HUES64 (cell line): ENCODE measurements at regions not wholly inside any gene's neighbourhood (a gene's known extent, or its start where the extent isn't known, plus 50 kb on each side); places are given as distances from the start of the nearest gene placed in this dataset.
"Not testable (repeated sequence)": the region's sequence is repeated elsewhere in the genome, so short reads cannot be mapped to it uniquely, and the experiment has no call there.

Source experiments
- H3K27ac ChIP-seq: 2 replicates; pipeline ENCODE4 v1.7.0; 2013; ENCODE audit warnings: low read depth, low read length, inconsistent platforms
- H3K27me3 ChIP-seq: 2 replicates; pipeline ENCODE4 v1.6.1; 2013; ENCODE audit warnings: mild to moderate bottlenecking, low read length; ENCODE audit not compliant: insufficient read depth
- H3K36me3 ChIP-seq: 2 replicates; pipeline ENCODE4 v1.6.1; 2013; ENCODE audit warnings: mild to moderate bottlenecking, low read length; ENCODE audit not compliant: insufficient read depth
- H3K4me1 ChIP-seq: 2 replicates; pipeline ENCODE4 v1.6.1; 2013; ENCODE audit warnings: mild to moderate bottlenecking, low read length, moderate library complexity; ENCODE audit not compliant: insufficient read depth
- H3K4me3 ChIP-seq: 2 replicates; pipeline ENCODE4 v1.5.1; 2013; ENCODE audit warnings: mild to moderate bottlenecking, low read length, moderate library complexity
- H3K9ac ChIP-seq: 2 replicates; pipeline ENCODE4 v1.6.1; 2013; ENCODE audit warnings: mild to moderate bottlenecking, low read depth, low read length
- H3K9me3 ChIP-seq: 2 replicates; pipeline ENCODE4 v1.6.1; 2013; ENCODE audit warnings: low read depth, low read length; ENCODE audit not compliant: insufficient read depth
- WGBS: fragments of 150-250, 120-280 bp; methylation state at CpG from one replicate; pipeline ENCODE4 v1.1.7; 2013; ENCODE audit warnings: missing lambda C conversion rate; 5-methylcytosine and 5-hydroxymethylcytosine counted together

- Histone ChIP-seq H3K9me3 (no peaks in the 10 kb centered on the region), H3K9ac (no peak overlapping the region), H3K4me3 (no peak overlapping the region), H3K27me3 (no peaks in the 10 kb centered on the region), H3K27ac (no peak overlapping the region), H3K36me3 (no peaks in the 10 kb centered on the region), H3K4me1 (no peaks in the 10 kb centered on the region)
- no CpG with 5 or more reads among the region's 1 CpG for WGBS
Observed at GRCh38 chr9:30035761-30036160, 2348.7 kb upstream of the ACO1 start.

DNA sequence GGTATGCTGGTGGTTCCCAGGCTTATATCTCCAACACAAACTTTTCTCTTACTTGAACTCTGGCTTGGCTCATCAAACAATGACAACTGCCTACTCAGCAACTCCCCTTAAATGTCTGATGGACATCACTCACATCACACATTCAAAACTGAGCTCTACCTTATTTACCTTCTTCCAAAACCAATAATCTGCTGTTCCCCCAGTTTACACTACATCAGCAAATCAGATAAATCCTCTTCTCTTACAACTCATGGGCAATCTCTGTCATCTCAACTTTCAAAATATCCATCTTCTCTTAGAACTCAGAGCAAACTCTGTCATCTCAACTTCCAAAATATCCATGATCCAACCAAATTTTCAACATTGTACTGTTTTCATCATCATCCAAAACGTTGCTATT lies 2347.9 kb upstream of the ACO1 start:
- 86% methylated on average over 1 of the region's 1 CpG for WGBS
- no peak overlapping the region for H3K27ac ChIP-seq
- H3K27me3 ChIP-seq: no peaks in the 10 kb centered on the region
- no peak overlapping the region for H3K9ac ChIP-seq
- no peaks in the 10 kb centered on the region for H3K4me1 ChIP-seq
- H3K9me3 ChIP-seq: no peaks in the 10 kb centered on the region
- H3K4me3 ChIP-seq: no peak overlapping the region
- no peaks in the 10 kb centered on the region for H3K36me3 ChIP-seq

DNA sequence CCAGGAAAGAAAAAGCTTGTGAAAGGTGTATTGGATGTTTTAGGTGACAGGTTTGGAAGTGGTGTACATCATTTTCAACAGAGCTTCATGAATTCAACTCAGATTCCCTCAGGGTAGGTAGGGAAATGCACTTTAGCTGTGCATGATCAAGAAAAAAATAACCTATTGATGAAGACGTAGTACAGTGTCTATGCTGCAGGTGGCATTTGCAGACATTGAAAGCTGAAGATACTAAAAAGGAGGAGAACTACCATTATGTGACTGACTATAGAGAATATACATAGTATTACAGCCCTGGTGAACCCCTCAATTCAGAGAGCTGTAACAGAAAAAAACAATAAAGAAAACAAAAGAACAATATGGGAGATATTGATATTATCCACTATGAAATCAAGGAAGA lies 2344.7 kb upstream of the ACO1 start:
- H3K36me3 ChIP-seq: no peaks in the 10 kb centered on the region
- H3K4me3 ChIP-seq: no peak overlapping the region
- 82% methylated on average over 1 of the region's 1 CpG for WGBS
- no peaks in the 10 kb centered on the region for H3K4me1 ChIP-seq
- no peaks in the 10 kb centered on the region for H3K27me3 ChIP-seq
- H3K9ac ChIP-seq: no peak overlapping the region
- no peaks in the 10 kb centered on the region for H3K9me3 ChIP-seq
- H3K27ac ChIP-seq: no peak overlapping the region

- Histone ChIP-seq H3K9ac (no peak overlapping the region), H3K36me3 (no peaks in the 10 kb centered on the region), H3K27ac (no peak overlapping the region), H3K4me3 (no peak overlapping the region), H3K9me3 (no peaks in the 10 kb centered on the region), H3K27me3 (no peaks in the 10 kb centered on the region), H3K4me1 (no peaks in the 10 kb centered on the region)
- 88% methylated on average over 8 of the region's 8 CpGs for WGBS
Observed at GRCh38 chr9:30048396-30048795, 2336.0 kb upstream of the ACO1 start.

DNA sequence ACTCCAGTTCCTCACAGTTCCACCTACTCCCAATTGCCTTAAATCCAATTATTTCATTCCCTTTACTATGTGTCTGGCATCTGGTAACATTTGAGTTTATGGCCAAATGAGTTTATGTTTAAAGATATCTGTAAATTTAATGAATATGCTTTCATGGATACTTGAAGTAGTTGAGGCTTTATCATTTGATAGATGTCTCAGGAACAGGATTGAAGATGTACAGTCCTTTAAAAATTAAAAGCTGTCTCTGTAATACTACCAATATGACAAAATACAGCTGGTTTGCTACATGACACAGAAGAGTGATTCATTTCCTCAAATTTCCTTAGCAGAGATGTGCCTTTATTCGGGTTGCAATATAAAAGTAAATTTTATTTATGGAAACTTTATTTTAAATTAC lies 2326.0 kb upstream of the ACO1 start:
- Histone ChIP-seq H3K27me3 (no peaks in the 10 kb centered on the region), H3K9ac (no peak overlapping the region), H3K4me3 (no peak overlapping the region), H3K4me1 (no peaks in the 10 kb centered on the region), H3K9me3 (no peaks in the 10 kb centered on the region), H3K36me3 (no peaks in the 10 kb centered on the region), H3K27ac (no peak overlapping the region)
- no CpG with 5 or more reads among the region's 1 CpG for WGBS

DNA sequence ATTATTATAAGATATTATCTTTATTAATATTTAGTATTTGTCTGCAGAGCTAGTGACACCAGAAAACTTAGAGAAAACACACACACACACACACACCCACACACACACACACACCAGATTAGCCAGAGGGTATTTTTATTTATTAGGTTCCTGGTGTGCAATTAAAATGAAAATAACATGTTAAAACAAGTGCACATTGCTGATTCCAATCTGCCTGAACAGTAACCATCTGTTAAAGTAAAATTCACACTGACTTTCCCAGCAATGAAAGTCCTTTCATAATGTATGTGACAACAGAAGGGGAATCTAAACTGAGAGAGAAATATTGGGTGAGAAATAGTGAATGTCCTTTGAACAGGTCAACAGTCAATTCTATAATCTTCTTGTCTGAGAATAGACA lies 2323.5 kb upstream of the ACO1 start:
- Histone ChIP-seq H3K9ac (no peak overlapping the region), H3K9me3 (no peaks in the 10 kb centered on the region), H3K27me3 (no peaks in the 10 kb centered on the region), H3K36me3 (no peaks in the 10 kb centered on the region), H3K4me1 (no peaks in the 10 kb centered on the region), H3K4me3 (no peak overlapping the region), H3K27ac (no peak overlapping the region)

- Histone ChIP-seq H3K4me1 (no peaks in the 10 kb centered on the region), H3K9ac (no peak overlapping the region), H3K36me3 (no peaks in the 10 kb centered on the region), H3K9me3 (no peaks in the 10 kb centered on the region), H3K27me3 (no peaks in the 10 kb centered on the region), H3K27ac (no peak overlapping the region), H3K4me3 (no peak overlapping the region)
- 81% methylated on average over 8 of the region's 8 CpGs for WGBS
Observed at GRCh38 chr9:30065888-30066287, 2318.6 kb upstream of the ACO1 start.

DNA sequence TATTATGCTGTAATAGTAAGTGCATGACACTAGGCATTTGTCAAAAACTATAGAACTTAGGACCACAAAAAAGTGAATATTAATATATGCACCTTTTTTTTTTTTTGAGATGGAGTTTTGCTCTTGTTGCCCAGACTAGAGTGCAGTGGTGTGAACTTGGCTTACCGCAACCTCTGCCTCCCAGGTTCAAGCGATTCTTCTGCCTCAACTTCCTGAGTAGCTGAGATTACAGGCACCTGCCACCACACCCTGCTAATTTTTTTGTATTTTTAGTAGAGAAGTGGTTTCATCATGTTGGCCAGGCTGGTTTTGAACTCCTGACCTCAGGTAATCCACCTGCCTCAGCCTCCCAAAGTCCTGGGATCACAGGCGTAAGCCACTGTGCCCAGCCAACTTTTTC lies 2315.2 kb upstream of the ACO1 start:
- not testable (repeated sequence) for H3K4me1 ChIP-seq, H3K4me3 ChIP-seq, H3K27me3 ChIP-seq, H3K27ac ChIP-seq, H3K9me3 ChIP-seq, H3K36me3 ChIP-seq, H3K9ac ChIP-seq
- WGBS: 97% methylated on average over 3 of the region's 3 CpGs

DNA sequence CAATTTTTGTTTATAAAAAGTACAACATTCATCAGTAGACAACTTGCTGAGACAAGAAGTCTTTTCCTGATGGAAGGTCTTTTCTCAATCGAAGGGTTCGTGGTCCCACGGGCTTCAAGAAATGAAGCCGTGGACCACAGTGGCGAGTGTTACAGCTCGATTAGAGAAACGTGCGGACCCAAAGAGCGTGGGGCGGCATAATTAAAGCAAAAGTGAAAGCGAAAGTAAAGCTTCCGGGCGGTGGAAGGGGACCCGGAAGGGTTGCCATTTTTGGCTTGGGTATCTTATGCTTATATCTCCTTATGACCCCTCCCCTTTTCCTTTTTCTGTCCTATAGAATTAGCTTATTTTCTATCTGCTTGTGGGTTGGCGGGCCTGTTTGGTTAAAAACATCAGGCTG lies 2309.4 kb upstream of the ACO1 start:
- no peak overlapping the region for H3K9ac ChIP-seq
- 0 out of 2 replicates have a peak, but pooled peaks cover 3% of the 10 kb centered on the region for H3K9me3 ChIP-seq
- H3K27me3 ChIP-seq: no peaks in the 10 kb centered on the region
- H3K36me3 ChIP-seq: no peaks in the 10 kb centered on the region
- 87% methylated on average over 15 of the region's 15 CpGs for WGBS
- no peak overlapping the region for H3K27ac ChIP-seq
- H3K4me1 ChIP-seq: no peaks in the 10 kb centered on the region
- no peak overlapping the region for H3K4me3 ChIP-seq

GRCh38 chr9:30075451-30076199 lies 2308.8 kb upstream of the ACO1 start:
- H3K36me3 ChIP-seq: no peaks in the 10 kb centered on the region
- H3K4me3 ChIP-seq: no peak overlapping the region
- no peak overlapping the region for H3K27ac ChIP-seq
- H3K9me3 ChIP-seq: 0 out of 2 replicates have a peak, but pooled peaks cover 3% of the 10 kb centered on the region
- 77% methylated on average over 3 of the region's 3 CpGs for WGBS
- H3K9ac ChIP-seq: no peak overlapping the region
- H3K27me3 ChIP-seq: no peaks in the 10 kb centered on the region
- no peaks in the 10 kb centered on the region for H3K4me1 ChIP-seq

- WGBS: 93% methylated on average over 2 of the region's 2 CpGs
- H3K27ac ChIP-seq: no peak overlapping the region
Observed at GRCh38 chr9:30078195-30078594, 2306.2 kb upstream of the ACO1 start.

DNA sequence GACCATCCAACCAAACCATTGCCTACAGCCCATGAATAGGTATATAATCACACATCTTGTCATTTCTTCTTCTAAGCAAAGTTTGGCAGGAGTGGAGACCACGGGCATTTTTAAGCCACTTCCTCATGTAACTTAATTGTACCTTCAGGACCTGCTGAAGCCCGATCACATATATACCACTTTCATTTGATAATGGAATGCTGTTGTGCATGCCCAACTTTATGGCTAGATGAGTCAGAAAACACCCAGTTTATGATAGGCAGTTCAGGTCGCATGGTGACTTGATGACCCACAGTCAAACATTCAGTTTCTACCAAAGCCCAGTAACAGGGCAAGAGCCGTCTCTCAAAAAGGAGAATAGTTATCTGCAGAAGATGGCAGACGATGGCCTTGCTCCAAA lies 2295.0 kb upstream of the ACO1 start:
- WGBS: 91% methylated on average over 5 of the region's 5 CpGs
- Histone ChIP-seq H3K4me1 (no peaks in the 10 kb centered on the region), H3K9me3 (no peaks in the 10 kb centered on the region), H3K27me3 (no peaks in the 10 kb centered on the region), H3K36me3 (no peaks in the 10 kb centered on the region), H3K9ac (no peak overlapping the region), H3K4me3 (no peak overlapping the region), H3K27ac (no peak overlapping the region)

More at GRCh38 chr9:30078195-30078594, 2306.2 kb upstream of the ACO1 start:
- Histone ChIP-seq H3K4me1 (no peaks in the 10 kb centered on the region), H3K9me3 (0 out of 2 replicates have a peak, but pooled peaks cover 3% of the 10 kb centered on the region), H3K36me3 (no peaks in the 10 kb centered on the region), H3K27me3 (no peaks in the 10 kb centered on the region), H3K4me3 (no peak overlapping the region), H3K9ac (no peak overlapping the region)
